Superior temporal gyrus (tissue), 1 donor: ENCODE measurements at regions not wholly inside any gene's neighbourhood (a gene's known extent, or its start where the extent isn't known, plus 50 kb on each side); places are given as distances from the start of the nearest gene placed in this dataset.

Experiments
- DNase-seq: peaks from one replicate; pipeline ENCODE4 v3.0.0-alpha.2; 2016; ENCODE audit errors: extremely low spot score

DNA sequence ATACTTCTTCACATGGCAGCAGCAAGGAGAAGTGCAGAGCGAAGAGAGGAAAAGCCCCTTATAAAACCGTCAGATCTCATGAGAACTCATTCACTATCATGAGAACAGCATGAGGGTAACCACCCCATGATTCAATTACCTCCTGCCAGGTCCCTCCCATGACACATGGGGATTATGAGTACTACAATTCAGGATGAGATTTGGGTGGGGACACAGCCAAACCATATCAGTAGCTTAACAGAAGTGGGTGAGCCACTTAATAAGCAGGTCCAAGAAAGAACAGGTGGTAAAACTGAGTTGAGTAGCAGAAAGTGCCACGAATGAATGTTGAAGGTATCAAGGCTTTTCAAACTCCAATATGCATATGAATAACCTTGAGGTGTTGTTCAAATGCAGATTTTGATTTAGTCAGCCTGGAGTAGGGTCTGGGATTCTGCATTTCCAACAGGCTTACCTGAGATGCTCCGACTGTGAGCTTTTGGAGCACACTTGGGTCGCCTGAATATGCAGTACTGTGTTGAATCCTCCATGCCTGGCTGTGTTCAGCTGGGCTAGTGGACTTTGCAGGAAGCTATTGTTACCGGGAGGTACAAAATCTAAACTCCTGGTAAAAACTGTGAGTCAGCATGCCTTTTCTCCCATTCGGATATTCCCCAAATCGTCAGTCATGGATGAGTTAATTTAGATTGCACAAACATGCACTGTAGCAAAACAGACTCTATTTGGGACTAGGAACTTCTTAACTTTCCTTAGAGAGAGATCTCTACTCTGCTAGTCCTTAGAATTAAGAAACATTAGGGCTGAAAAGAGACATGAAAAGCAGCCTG lies 69.0 kb upstream of the PRKCQ start:
- no peak for DNase-seq

GRCh38 chr10:6647811-6648526 lies 67.9 kb upstream of the PRKCQ start:
- DNase-seq: peak; percentile 85

- no peak for DNase-seq
These were observed 63.9 kb upstream of the PRKCQ start for GRCh38 chr10:6643962-6644361.

DNA sequence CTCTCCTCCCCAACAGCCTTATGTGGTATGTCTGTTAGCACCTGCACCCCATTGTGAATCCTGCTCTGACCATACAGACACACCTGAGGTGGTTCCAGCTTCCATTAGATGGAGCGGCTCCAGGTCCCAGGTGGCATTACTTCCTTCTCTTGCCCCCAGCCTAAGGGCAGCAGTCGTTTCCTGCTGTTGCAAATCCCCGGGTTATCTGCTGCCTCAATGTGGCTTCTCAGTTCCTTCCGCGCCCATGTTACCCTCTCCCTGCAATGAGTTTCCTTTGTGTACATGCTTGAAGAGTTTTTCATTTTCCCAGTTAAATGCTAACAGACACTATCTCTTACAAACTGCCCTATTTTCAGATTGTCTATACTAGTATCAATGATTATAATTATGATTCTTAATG lies 62.8 kb upstream of the PRKCQ start:
- no peak for DNase-seq

GRCh38 chr10:6640433-6641040 lies 60.5 kb upstream of the PRKCQ start:
- DNase-seq: no peak

- no peak for DNase-seq
These were observed 57.0 kb upstream of the PRKCQ start for GRCh38 chr10:6637053-6637452.

DNA sequence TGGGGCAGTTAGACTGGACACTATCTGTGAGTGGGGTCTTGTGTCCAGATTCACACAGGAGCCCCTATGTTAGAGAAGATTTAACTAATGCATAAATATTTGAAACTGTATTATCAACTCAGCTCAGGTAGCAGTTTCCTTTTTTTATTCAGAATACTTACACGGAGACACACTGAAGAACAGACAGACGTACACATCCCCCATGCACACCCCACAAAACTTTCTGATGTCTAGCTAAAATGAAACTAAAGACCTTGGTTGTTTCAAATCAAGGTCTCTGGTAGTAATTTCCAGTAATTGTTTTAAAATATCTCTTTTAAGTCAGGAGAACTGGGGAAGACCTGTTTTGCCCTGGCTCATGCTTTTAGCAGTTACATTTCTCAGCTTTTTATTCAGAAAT lies 55.7 kb upstream of the PRKCQ start:
- no peak for DNase-seq
